ENCODE measurements at regions not wholly inside any gene's neighbourhood (a gene's known extent, or its start where the extent isn't known, plus 50 kb on each side); places are given as distances from the start of the nearest gene placed in this dataset.

DNA sequence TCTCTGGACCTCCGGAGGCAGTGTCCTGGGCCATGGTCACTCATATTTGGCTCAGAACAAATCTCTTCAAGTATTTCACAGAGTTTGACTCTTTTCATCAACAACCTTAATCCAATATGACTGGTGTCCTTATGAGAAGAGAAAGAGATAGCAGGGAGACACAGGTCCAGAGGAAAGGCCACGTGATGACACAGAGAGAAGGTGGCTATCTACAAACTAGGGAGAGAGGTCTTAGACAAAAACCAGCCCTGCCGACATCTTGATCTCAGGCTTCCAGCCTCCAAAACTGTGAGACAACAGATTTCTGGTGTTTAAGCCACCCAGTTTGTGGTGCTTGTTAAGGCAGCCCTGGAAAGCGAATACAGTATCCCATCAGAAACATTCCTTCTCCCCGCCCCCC is 237.1 kb upstream of the PROK2 start:
- no TSS peak for BruUV-seq (replicated peaks)
- no peaks in the 10 kb centered on the region for H3K9me3 Mint-ChIP-seq (ENCODE audit: unreplicated experiment)
- DNase-seq (ENCODE audit: unreplicated experiment) = no peak
- TF ChIP-seq CTCF (IDR thresholded peaks at IDR 0.05; ENCODE audit: unreplicated experiment) = no peak
- H3K36me3 Mint-ChIP-seq (ENCODE audit: insufficient read depth, unreplicated experiment) = no peaks in the 10 kb centered on the region
- H3K4me1 Mint-ChIP-seq (ENCODE audit: insufficient read depth, unreplicated experiment) = no peaks in the 10 kb centered on the region
- H3K27ac Mint-ChIP-seq (ENCODE audit: low read depth, unreplicated experiment) = no peak overlapping the region
- intact Hi-C loops (cut with micrococcal nuclease) = no loop called here
- POLR2A ChIA-PET = interaction anchor here (0.6 kb wide), 1 partner anchor 802 kb away, joined by 3 read pairs; no protein-coding TSS in a partner anchor
- CTCF ChIA-PET = interaction anchor here (0.7 kb wide), 1 partner anchor 575 kb away, joined by 3 read pairs; no protein-coding TSS in a partner anchor
- peaks cover 15% of the 10 kb centered on the region for H3K27me3 Mint-ChIP-seq (ENCODE audit: insufficient read depth, unreplicated experiment)
- no peak overlapping the region for H3K4me3 Mint-ChIP-seq (ENCODE audit: unreplicated experiment)

- no peak for TF ChIP-seq CTCF (IDR thresholded peaks at IDR 0.05; ENCODE audit: unreplicated experiment)
- no peak overlapping the region for H3K27ac Mint-ChIP-seq (ENCODE audit: low read depth, unreplicated experiment)
- intact Hi-C loops (cut with micrococcal nuclease) = no loop called here
- no peaks in the 10 kb centered on the region for H3K4me1 Mint-ChIP-seq (ENCODE audit: insufficient read depth, unreplicated experiment)
- no peak for DNase-seq (ENCODE audit: unreplicated experiment)
- BruUV-seq (replicated peaks) = no TSS peak
- H3K27me3 Mint-ChIP-seq (ENCODE audit: insufficient read depth, unreplicated experiment) = peaks cover 15% of the 10 kb centered on the region
- H3K4me3 Mint-ChIP-seq (ENCODE audit: unreplicated experiment) = no peak overlapping the region
- H3K9me3 Mint-ChIP-seq (ENCODE audit: unreplicated experiment) = no peaks in the 10 kb centered on the region
- CTCF ChIA-PET = interaction anchor here (0.7 kb wide), 1 partner anchor 574 kb away, joined by 3 read pairs; no protein-coding TSS in a partner anchor
- POLR2A ChIA-PET = no interaction called here
- H3K36me3 Mint-ChIP-seq (ENCODE audit: insufficient read depth, unreplicated experiment) = no peaks in the 10 kb centered on the region
Observed at GRCh38 chr3:72021531-72021930, 236.6 kb upstream of the PROK2 start.

DNA sequence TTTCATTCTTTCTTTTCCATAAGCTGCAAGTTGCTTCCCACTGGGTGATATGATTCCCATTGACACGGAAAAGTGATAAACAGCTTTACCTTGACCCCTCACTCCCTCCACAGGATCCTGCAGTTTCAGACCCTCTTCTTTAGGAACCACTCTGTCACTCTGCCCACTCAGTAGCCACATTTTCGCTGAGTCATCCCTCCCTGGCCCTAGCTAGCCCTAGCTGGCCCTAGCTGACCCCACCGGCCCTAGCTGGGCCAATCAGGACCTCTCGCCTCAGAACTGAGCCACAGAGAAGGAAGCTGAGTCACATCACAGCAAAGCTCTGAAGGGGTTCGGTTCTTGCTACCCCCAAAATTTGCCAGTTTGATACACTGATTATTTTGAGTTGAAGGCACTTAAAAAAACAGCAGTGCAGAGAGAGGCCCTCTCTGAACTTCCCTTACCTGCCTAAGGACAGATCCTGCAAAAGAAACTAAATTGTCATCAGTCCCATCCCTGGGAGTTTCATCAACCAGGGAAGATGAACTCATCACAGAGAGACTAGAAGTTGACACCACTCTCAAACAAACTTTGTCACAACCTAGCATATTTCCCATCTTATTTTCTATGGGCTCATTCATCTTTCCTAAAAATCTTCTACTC is 233.5 kb upstream of the PROK2 start:
- intact Hi-C loops (cut with micrococcal nuclease) = no loop called here
- H3K27ac Mint-ChIP-seq (ENCODE audit: low read depth, unreplicated experiment) = no peak overlapping the region
- no peak for TF ChIP-seq CTCF (IDR thresholded peaks at IDR 0.05; ENCODE audit: unreplicated experiment)
- no peaks in the 10 kb centered on the region for H3K36me3 Mint-ChIP-seq (ENCODE audit: insufficient read depth, unreplicated experiment)
- H3K4me3 Mint-ChIP-seq (ENCODE audit: unreplicated experiment) = no peak overlapping the region
- POLR2A ChIA-PET = no interaction called here
- H3K27me3 Mint-ChIP-seq (ENCODE audit: insufficient read depth, unreplicated experiment) = no peaks in the 10 kb centered on the region
- no TSS peak for BruUV-seq (replicated peaks)
- no peaks in the 10 kb centered on the region for H3K9me3 Mint-ChIP-seq (ENCODE audit: unreplicated experiment)
- H3K4me1 Mint-ChIP-seq (ENCODE audit: insufficient read depth, unreplicated experiment) = no peaks in the 10 kb centered on the region
- peak; percentile 12 for DNase-seq (ENCODE audit: unreplicated experiment)
- CTCF ChIA-PET = interaction anchor here (0.7 to 1.3 kb wide), 3 partner anchors 10 to 102 kb away, joined by 3 to 5 read pairs (median 4); no protein-coding TSS in a partner anchor

DNA sequence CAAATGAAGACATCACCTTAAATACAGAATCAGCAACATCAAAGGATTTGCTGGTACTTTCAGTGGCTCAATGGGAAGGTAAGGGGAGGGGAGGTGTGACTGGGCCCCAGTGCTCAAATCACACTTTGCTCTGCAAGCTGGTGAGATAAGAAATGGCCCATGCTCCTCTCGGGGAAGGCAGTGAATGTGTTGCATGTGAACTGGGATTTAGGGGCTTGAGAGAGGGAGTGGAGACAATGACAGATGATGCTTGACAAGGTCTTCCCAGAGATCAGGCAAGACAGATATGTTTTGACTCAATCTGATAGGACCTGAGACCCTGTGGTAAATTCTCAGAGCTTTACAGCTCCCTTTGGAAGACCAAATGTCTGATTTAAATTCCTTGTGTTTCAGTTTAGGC is 233.0 kb upstream of the PROK2 start:
- Mint-ChIP-seq H3K4me1 (ENCODE audit: insufficient read depth, unreplicated experiment) (no peaks in the 10 kb centered on the region), H3K9me3 (ENCODE audit: unreplicated experiment) (no peaks in the 10 kb centered on the region), H3K4me3 (ENCODE audit: unreplicated experiment) (no peak overlapping the region), H3K27me3 (ENCODE audit: insufficient read depth, unreplicated experiment) (no peaks in the 10 kb centered on the region), H3K27ac (ENCODE audit: low read depth, unreplicated experiment) (no peak overlapping the region), H3K36me3 (ENCODE audit: insufficient read depth, unreplicated experiment) (no peaks in the 10 kb centered on the region)
- DNase-seq (ENCODE audit: unreplicated experiment) = no peak
- no TSS peak for BruUV-seq (replicated peaks)
- no peak for TF ChIP-seq CTCF (IDR thresholded peaks at IDR 0.05; ENCODE audit: unreplicated experiment)
- POLR2A ChIA-PET = interaction anchor here (0.5 kb wide), 1 partner anchor 83 kb away, joined by 3 read pairs; no protein-coding TSS in a partner anchor
- intact Hi-C loops (cut with micrococcal nuclease) = no loop called here
- CTCF ChIA-PET = interaction anchor here (0.9 to 1.3 kb wide), 2 partner anchors 10 to 54 kb away, joined by 3 to 5 read pairs; no protein-coding TSS in a partner anchor

All from MCF 10A (cell line).